Endothelial cell of umbilical vein (primary cell): ENCODE measurements at regions not wholly inside any gene's neighbourhood (a gene's known extent, or its start where the extent isn't known, plus 50 kb on each side); places are given as distances from the start of the nearest gene placed in this dataset.

Source experiments
- BruUV-seq: library from RNA; stranded (reverse); fragments of 400-500 nt; replicated peaks from 2 replicates; lab custom pipeline; 2021; lab: Mats Ljungman, UMichigan
- CTCF ChIA-PET: fragments of 300-600, 350-600 bp; sonication (Branson Sonifier 250); formaldehyde crosslinking; loops from one replicate; lab custom pipeline; 2021; ENCODE audit warnings: antibody characterized with exemption, inconsistent platforms; lab: Charles Lee
- POLR2A ChIA-PET: fragments of 300-600, 350-600 bp; sonication (Branson Sonifier 250); formaldehyde crosslinking; loops from one replicate; lab custom pipeline; 2021; ENCODE audit warnings: antibody characterized with exemption, inconsistent platforms; lab: Charles Lee
- DNase-seq: peaks from one replicate; pipeline ENCODE4 v3.0.0-alpha.2; 2011; ENCODE audit warnings: low read depth, low spot score
- FAIRE-seq: peaks from 2 replicates; lab custom pipeline; 2011; peaks lifted over from hg19 to GRCh38; lab: Jason Lieb, UNC
- H2AFZ ChIP-seq: 2 replicates; pipeline ENCODE4 v1.6.0; 2012; ENCODE audit warnings: low read depth, low read length, control low read depth, inconsistent platforms
- H3K27ac ChIP-seq: 2 replicates; pipeline ENCODE4 v1.5.1; 2011; ENCODE audit warnings: low read depth, mild to moderate bottlenecking, control low read depth, low read length, moderate library complexity; ENCODE audit not compliant: insufficient read depth
- H3K27me3 ChIP-seq, 2 experiments: 2 replicates each; pipeline versions ENCODE4 v1.6.0 to v1.6.1; 2011; ENCODE audit warnings: low read length in 2 of 2, mixed read lengths in 1 of 2; ENCODE audit not compliant: control insufficient read depth in 2 of 2, insufficient read depth in 2 of 2
- H3K36me3 ChIP-seq, 2 experiments: 2 replicates in 1 of 2; 3 replicates in 1 of 2; pipeline ENCODE4 v1.5.1; 2011; ENCODE audit warnings: low read length in 2 of 2, mild to moderate bottlenecking in 1 of 2, moderate library complexity in 1 of 2; ENCODE audit not compliant: control insufficient read depth in 2 of 2, insufficient read depth in 2 of 2; ENCODE audit errors: extremely low read depth in 1 of 2
- H3K4me1 ChIP-seq: 3 replicates; pipeline ENCODE4 v1.5.1; 2011; ENCODE audit warnings: mild to moderate bottlenecking, low read length; ENCODE audit not compliant: control insufficient read depth, insufficient read depth; ENCODE audit errors: extremely low read depth
- H3K4me2 ChIP-seq: 2 replicates; pipeline ENCODE4 v1.6.1; 2011; ENCODE audit warnings: low read length, control low read depth, mixed read lengths; ENCODE audit not compliant: insufficient read depth
- H3K4me3 ChIP-seq, 3 experiments: fragments of 200-600 bp in 1 of 3; sonication (generic), shearing (Covaris generic) in 1 of 3; replicated peaks in 1 of 3; 2 replicates each; pipeline ENCODE4 v1.5.1; 2011 to 2016; ENCODE audit warnings: control low read depth in 3 of 3, low read length in 3 of 3, mild to moderate bottlenecking in 2 of 3, inconsistent platforms in 1 of 3, low read depth in 1 of 3, moderate library complexity in 1 of 3; ENCODE audit not compliant: insufficient read depth in 1 of 3
- H3K79me2 ChIP-seq: 2 replicates; pipeline ENCODE4 v1.6.0; 2012; ENCODE audit warnings: low read length, inconsistent platforms; ENCODE audit not compliant: control insufficient read depth, insufficient read depth
- H3K9ac ChIP-seq: replicated peaks from 2 replicates; pipeline ENCODE3; 2011; ENCODE audit warnings: low read length, control low read depth; ENCODE audit not compliant: insufficient read depth; ENCODE audit errors: extremely low read depth
- H3K9me1 ChIP-seq: replicated peaks from 3 replicates; pipeline ENCODE4 v1.6.0; 2011; ENCODE audit warnings: mild to moderate bottlenecking, low read length; ENCODE audit not compliant: control insufficient read depth, insufficient read depth; ENCODE audit errors: extremely low read depth
- H3K9me3 ChIP-seq: replicated peaks from 2 replicates; pipeline ENCODE4 v1.5.1; 2012; ENCODE audit warnings: low read length, inconsistent platforms; ENCODE audit not compliant: control insufficient read depth, insufficient read depth
- H4K20me1 ChIP-seq: replicated peaks from 2 replicates; pipeline ENCODE3; 2011; ENCODE audit warnings: mild to moderate bottlenecking, low read length; ENCODE audit not compliant: control insufficient read depth, insufficient read depth; ENCODE audit errors: extremely low read depth
- CTCF ChIP-seq, 2 donors: IDR thresholded peaks; 1 replicate in 1 of 2; 2 replicates in 1 of 2; pipeline ENCODE4 v1.5.1; 2011; ENCODE audit warnings: low read length in 2 of 2, mild to moderate bottlenecking in 2 of 2, moderate library complexity in 2 of 2, control low read depth in 1 of 2, inconsistent platforms in 1 of 2, low read depth in 1 of 2; ENCODE audit not compliant: insufficient read depth in 1 of 2; ENCODE audit errors: extremely low read depth in 1 of 2
- EZH2 ChIP-seq: IDR thresholded peaks from 2 replicates; pipeline ENCODE4 v1.6.1; 2012; ENCODE audit warnings: borderline replicate concordance, low read depth, mild to moderate bottlenecking, moderate library complexity, low read length, inconsistent platforms; ENCODE audit not compliant: severe bottlenecking
- FOS ChIP-seq: IDR thresholded peaks from 2 replicates; pipeline ENCODE4 v1.6.1; 2011; ENCODE audit warnings: mild to moderate bottlenecking, low read length, moderate library complexity, borderline replicate concordance; ENCODE audit not compliant: insufficient read depth
- GATA2 ChIP-seq: IDR thresholded peaks from 2 replicates; pipeline ENCODE4 v1.7.0; 2011; ENCODE audit warnings: low read depth, mild to moderate bottlenecking, moderate library complexity, mixed read lengths, low read length; ENCODE audit not compliant: insufficient read length, insufficient read depth
- JUN ChIP-seq: IDR thresholded peaks from 2 replicates; pipeline ENCODE4 v1.6.1; 2011; ENCODE audit warnings: borderline replicate concordance, low read depth; ENCODE audit not compliant: insufficient read length, insufficient read depth
- POLR2A ChIP-seq: IDR thresholded peaks from 2 replicates; pipeline ENCODE4 v1.6.1; 2012; ENCODE audit warnings: low read depth, mild to moderate bottlenecking, control low read depth, low read length
- POLR2AphosphoS5 ChIP-seq: IDR thresholded peaks from 2 replicates; pipeline ENCODE4 v1.6.1; 2012; ENCODE audit warnings: low read depth, mild to moderate bottlenecking, control low read depth, low read length, moderate library complexity; ENCODE audit not compliant: insufficient read depth
- dilution Hi-C: fragments of 300-500 bp; cut with MboI; formaldehyde crosslinking; loops from one replicate; pipeline ENCODE4 v1.15.0; 2019; ENCODE audit warnings: low sequenced_read_pairs; ENCODE audit not compliant: extremely low pct_ligation_motif_present
- intact Hi-C: fragments of 100-400 bp; cut with micrococcal nuclease; formaldehyde crosslinking; loops from one replicate; pipeline ENCODE4 v1.10.0; 2022
- TF ChIP-seq, protein P1 (sequence below): IDR thresholded peaks from 2 replicates; pipeline ENCODE4 v1.6.1; 2011; ENCODE audit not compliant: insufficient read depth, insufficient read length

DNA sequence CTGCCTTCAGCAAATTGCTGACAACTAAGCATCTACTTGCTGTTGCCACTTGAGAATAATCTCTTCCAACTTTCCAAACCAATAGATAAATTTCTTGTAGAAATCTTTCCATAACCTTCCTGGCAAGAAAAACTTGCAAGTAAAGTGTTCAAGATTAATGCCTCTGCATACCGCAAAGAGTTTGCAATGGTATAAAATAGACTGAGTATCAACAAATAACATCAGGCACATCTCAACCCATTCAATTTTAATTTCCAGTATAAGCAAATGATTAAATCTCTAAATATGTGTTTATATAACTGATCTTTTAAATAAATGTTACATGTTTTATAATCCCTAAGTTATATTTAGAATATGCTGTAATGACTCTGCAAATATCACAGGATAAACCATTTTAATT is 275.2 kb upstream of the AGA start:
- FAIRE-seq: no peak
- H3K36me3 ChIP-seq: no peaks in the 10 kb centered on the region
- no peaks in the 10 kb centered on the region for H3K27me3 ChIP-seq
- BruUV-seq: no TSS peak
- no peak overlapping the region for H3K4me3 ChIP-seq
- POLR2A ChIA-PET: no interaction called here
- TF ChIP-seq CTCF (IDR thresholded peaks at IDR 0.05; ENCODE audit: extremely low read depth in 1 of 2, insufficient read depth in 1 of 2, low read depth in 1 of 2, low read length in 2 of 2) (no peak), GATA2 (no peak), FOS (no peak), EZH2 (no peak), JUN (no peak), POLR2A (no peak), POLR2AphosphoS5 (no peak)
- TF ChIP-seq, protein P1, sequence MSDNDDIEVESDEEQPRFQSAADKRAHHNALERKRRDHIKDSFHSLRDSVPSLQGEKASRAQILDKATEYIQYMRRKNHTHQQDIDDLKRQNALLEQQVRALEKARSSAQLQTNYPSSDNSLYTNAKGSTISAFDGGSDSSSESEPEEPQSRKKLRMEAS: no peak
- H3K9me1 ChIP-seq: no peaks in the 10 kb centered on the region
- no peaks in the 10 kb centered on the region for H3K9me3 ChIP-seq
- no peaks in the 10 kb centered on the region for H3K79me2 ChIP-seq
- CTCF ChIA-PET: no interaction called here
- DNase-seq: no peak
- no peak overlapping the region for H2AFZ ChIP-seq
- no peaks in the 10 kb centered on the region for H4K20me1 ChIP-seq
- H3K4me2 ChIP-seq: no peak overlapping the region
- H3K27ac ChIP-seq: no peak overlapping the region
- dilution Hi-C loops: no loop called here
- H3K4me1 ChIP-seq: no peaks in the 10 kb centered on the region
- no peak overlapping the region for H3K9ac ChIP-seq
- intact Hi-C loops: no loop called here
